GM19023 (cell line): ENCODE measurements at regions not wholly inside any gene's neighbourhood (a gene's known extent, or its start where the extent isn't known, plus 50 kb on each side); places are given as distances from the start of the nearest gene placed in this dataset.
"Not testable (repeated sequence)": the region's sequence is repeated elsewhere in the genome, so short reads cannot be mapped to it uniquely, and the experiment has no call there.

Source experiments
- ATAC-seq: cut with Tn5 transposase; IDR thresholded peaks from one replicate; pipeline ENCODE4 v1.9.1; 2021; ENCODE audit warnings: mild to moderate bottlenecking, moderate library complexity; ENCODE audit not compliant: unreplicated experiment

GRCh38 chr13:58597552-58597951 is 966.0 kb downstream of the PCDH17 start:
- no peak for ATAC-seq

- no peak for ATAC-seq
These were observed 966.7 kb downstream of the PCDH17 start for GRCh38 chr13:58598241-58598640.

GRCh38 chr13:58611117-58611516 is 979.6 kb downstream of the PCDH17 start:
- ATAC-seq: no peak

- no peak for ATAC-seq
These were observed 986.5 kb downstream of the PCDH17 start for GRCh38 chr13:58617880-58618665.

- ATAC-seq: no peak
These were observed 988.0 kb downstream of the PCDH17 start for GRCh38 chr13:58619396-58620113.

- no peak for ATAC-seq
These were observed 988.6 kb downstream of the PCDH17 start for GRCh38 chr13:58620176-58620575.

GRCh38 chr13:58625703-58626389 is 994.3 kb downstream of the PCDH17 start:
- no peak for ATAC-seq

- ATAC-seq: no peak
These were observed 999.2 kb downstream of the PCDH17 start for GRCh38 chr13:58630794-58631193.

- no peak for ATAC-seq
These were observed 1001.7 kb downstream of the PCDH17 start for GRCh38 chr13:58633226-58633625.

GRCh38 chr13:58655086-58655485 is 1023.5 kb downstream of the PCDH17 start:
- no peak for ATAC-seq

GRCh38 chr13:58660826-58661225 is 1029.3 kb downstream of the PCDH17 start:
- no peak for ATAC-seq

GRCh38 chr13:58666331-58666730 is 1034.8 kb downstream of the PCDH17 start:
- no peak for ATAC-seq

- no peak for ATAC-seq
These were observed 1035.6 kb downstream of the PCDH17 start for GRCh38 chr13:58667096-58667495.

GRCh38 chr13:58680115-58680514 is 1048.6 kb downstream of the PCDH17 start:
- no peak for ATAC-seq

GRCh38 chr13:58682616-58683015 is 1051.1 kb downstream of the PCDH17 start:
- ATAC-seq: no peak

- no peak for ATAC-seq
These were observed 1055.6 kb downstream of the PCDH17 start for GRCh38 chr13:58687148-58687547.

- ATAC-seq: no peak
These were observed 1067.0 kb downstream of the PCDH17 start for GRCh38 chr13:58698531-58698930.

- no peak for ATAC-seq
These were observed 1073.4 kb downstream of the PCDH17 start for GRCh38 chr13:58704953-58705352.

GRCh38 chr13:58706421-58706820 is 1074.9 kb downstream of the PCDH17 start:
- no peak for ATAC-seq

- ATAC-seq: no peak
These were observed 1080.6 kb downstream of the PCDH17 start for GRCh38 chr13:58712191-58712590.

- not testable (repeated sequence) for ATAC-seq
These were observed 1082.5 kb downstream of the PCDH17 start for GRCh38 chr13:58714016-58714415.

GRCh38 chr13:58721273-58721672 is 1089.7 kb downstream of the PCDH17 start:
- no peak for ATAC-seq
